ENCODE measurements at regions not wholly inside any gene's neighbourhood (a gene's known extent, or its start where the extent isn't known, plus 50 kb on each side); places are given as distances from the start of the nearest gene placed in this dataset.

GRCh38 chr6:6525933-6526332 is 62.6 kb upstream of the LY86 start:
- TF ChIP-seq, protein P1, sequence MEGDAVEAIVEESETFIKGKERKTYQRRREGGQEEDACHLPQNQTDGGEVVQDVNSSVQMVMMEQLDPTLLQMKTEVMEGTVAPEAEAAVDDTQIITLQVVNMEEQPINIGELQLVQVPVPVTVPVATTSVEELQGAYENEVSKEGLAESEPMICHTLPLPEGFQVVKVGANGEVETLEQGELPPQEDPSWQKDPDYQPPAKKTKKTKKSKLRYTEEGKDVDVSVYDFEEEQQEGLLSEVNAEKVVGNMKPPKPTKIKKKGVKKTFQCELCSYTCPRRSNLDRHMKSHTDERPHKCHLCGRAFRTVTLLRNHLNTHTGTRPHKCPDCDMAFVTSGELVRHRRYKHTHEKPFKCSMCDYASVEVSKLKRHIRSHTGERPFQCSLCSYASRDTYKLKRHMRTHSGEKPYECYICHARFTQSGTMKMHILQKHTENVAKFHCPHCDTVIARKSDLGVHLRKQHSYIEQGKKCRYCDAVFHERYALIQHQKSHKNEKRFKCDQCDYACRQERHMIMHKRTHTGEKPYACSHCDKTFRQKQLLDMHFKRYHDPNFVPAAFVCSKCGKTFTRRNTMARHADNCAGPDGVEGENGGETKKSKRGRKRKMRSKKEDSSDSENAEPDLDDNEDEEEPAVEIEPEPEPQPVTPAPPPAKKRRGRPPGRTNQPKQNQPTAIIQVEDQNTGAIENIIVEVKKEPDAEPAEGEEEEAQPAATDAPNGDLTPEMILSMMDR (IDR thresholded peaks at IDR 0.05), result no peak
- TF ChIP-seq MAFK (IDR thresholded peaks at IDR 0.05; ENCODE audit: partially characterized antibody) (no peak), POLR2A (IDR thresholded peaks at IDR 0.05; ENCODE audit: low read length) (no peak), REST (IDR thresholded peaks at IDR 0.05) (no peak), CEBPB (IDR thresholded peaks at IDR 0.05) (no peak), EP300 (IDR thresholded peaks at IDR 0.05) (no peak), POLR2AphosphoS2 (conservative IDR thresholded peaks at IDR 0.05; ENCODE audit: low read length) (no peak), HOXA7 (CRISPR knock-in tag; IDR thresholded peaks at IDR 0.05) (no peak), FOXS1 (CRISPR knock-in tag; IDR thresholded peaks at IDR 0.05) (no peak), EHF (CRISPR knock-in tag; IDR thresholded peaks at IDR 0.05) (no peak), RFX5 (IDR thresholded peaks at IDR 0.05) (no peak)
- TF ChIP-seq, protein P2, sequence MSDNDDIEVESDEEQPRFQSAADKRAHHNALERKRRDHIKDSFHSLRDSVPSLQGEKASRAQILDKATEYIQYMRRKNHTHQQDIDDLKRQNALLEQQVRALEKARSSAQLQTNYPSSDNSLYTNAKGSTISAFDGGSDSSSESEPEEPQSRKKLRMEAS (IDR thresholded peaks at IDR 0.05), result no peak
- TF ChIP-seq, protein P3, sequence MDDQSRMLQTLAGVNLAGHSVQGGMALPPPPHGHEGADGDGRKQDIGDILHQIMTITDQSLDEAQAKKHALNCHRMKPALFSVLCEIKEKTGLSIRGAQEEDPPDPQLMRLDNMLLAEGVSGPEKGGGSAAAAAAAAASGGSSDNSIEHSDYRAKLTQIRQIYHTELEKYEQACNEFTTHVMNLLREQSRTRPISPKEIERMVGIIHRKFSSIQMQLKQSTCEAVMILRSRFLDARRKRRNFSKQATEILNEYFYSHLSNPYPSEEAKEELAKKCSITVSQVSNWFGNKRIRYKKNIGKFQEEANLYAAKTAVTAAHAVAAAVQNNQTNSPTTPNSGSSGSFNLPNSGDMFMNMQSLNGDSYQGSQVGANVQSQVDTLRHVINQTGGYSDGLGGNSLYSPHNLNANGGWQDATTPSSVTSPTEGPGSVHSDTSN (IDR thresholded peaks at IDR 0.05), result no peak

Measured in A549 (cell line).